K562 (cell line): ENCODE measurements at regions not wholly inside any gene's neighbourhood (a gene's known extent, or its start where the extent isn't known, plus 50 kb on each side); places are given as distances from the start of the nearest gene placed in this dataset.

Experiments
- EP300 ChIP-seq: IDR thresholded peaks from 2 replicates; pipeline ENCODE4 v1.6.1; 2012; ENCODE audit warnings: low read length, improper control_type of control experiment
- KDM2B ChIP-seq: fragments of 250-450 bp; sonication (Bioruptor Pico); IDR thresholded peaks from 2 replicates; pipeline ENCODE4 v1.8.0; 2021; ENCODE audit warnings: mild to moderate bottlenecking, moderate library complexity
- KLF13 ChIP-seq: fragments of 450-650 bp; IDR thresholded peaks from 2 replicates; pipeline ENCODE4 v1.6.1; 2016; ENCODE audit warnings: missing genetic modification characterization, low read depth, mild to moderate bottlenecking, missing compliant biosample characterization, moderate library complexity, borderline replicate concordance
- NFRKB ChIP-seq: fragments of 450-650 bp; IDR thresholded peaks from 2 replicates; pipeline ENCODE4 v1.6.1; 2016; ENCODE audit warnings: low read depth
- POU5F1 ChIP-seq: fragments of 150-350 bp; IDR thresholded peaks from 2 replicates; pipeline ENCODE4 v1.6.1; 2014; ENCODE audit warnings: borderline replicate concordance, low read length, low read depth, mild to moderate bottlenecking; ENCODE audit not compliant: partially characterized antibody
- SP1 ChIP-seq: sonication (generic); formaldehyde crosslinking; IDR thresholded peaks from 2 replicates; pipeline ENCODE4 v1.8.1; 2022; ENCODE audit warnings: mild to moderate bottlenecking, missing genetic modification reagents
- YY1 ChIP-seq, 3 experiments: IDR thresholded peaks; 2 replicates each; pipeline ENCODE4 v1.6.1; 2011; ENCODE audit warnings: low read length in 2 of 3, mild to moderate bottlenecking in 2 of 3, moderate library complexity in 2 of 3, borderline replicate concordance in 1 of 3, control low read depth in 1 of 3, low read depth in 1 of 3; ENCODE audit not compliant: insufficient read depth in 3 of 3, insufficient replicate concordance in 2 of 3, control insufficient read depth in 1 of 3, insufficient read length in 1 of 3; ENCODE audit errors: extremely low read depth in 1 of 3
- ZNF197 ChIP-seq: fragments of 200-800 bp; sonication (Bioruptor generic); IDR thresholded peaks from 2 replicates; pipeline ENCODE4 v1.6.1; 2016; ENCODE audit warnings: low read depth, missing genetic modification characterization, missing compliant biosample characterization
- TF ChIP-seq, protein P1 (sequence below), 2 experiments: fragments of 450-650 bp in 1 of 2; sonication (generic) in 1 of 2; formaldehyde crosslinking in 1 of 2; IDR thresholded peaks; 2 replicates each; pipeline versions ENCODE4 v1.7.1 to v1.9.0; 2016 to 2022; ENCODE audit warnings: inconsistent platforms in 1 of 2, mild to moderate bottlenecking in 1 of 2, missing genetic modification reagents in 1 of 2

GRCh38 chr6:113115196-113115595 is 741.9 kb upstream of the MARCKS start:
- TF ChIP-seq KDM2B (CRISPR knock-in tag) (no peak), EP300 (no peak), KLF13 (tag) (no peak), ZNF197 (CRISPR knock-in tag) (no peak), NFRKB (no peak), SP1 (CRISPR knock-in tag) (no peak), POU5F1 (no peak), YY1 (IDR thresholded peaks at IDR 0.05; ENCODE audit: borderline replicate concordance in 1 of 3, control insufficient read depth in 1 of 3, extremely low read depth in 1 of 3, insufficient read depth in 3 of 3, insufficient read length in 1 of 3, insufficient replicate concordance in 2 of 3, low read depth in 1 of 3, low read length in 2 of 3) (no peak)
- TF ChIP-seq, protein P1, sequence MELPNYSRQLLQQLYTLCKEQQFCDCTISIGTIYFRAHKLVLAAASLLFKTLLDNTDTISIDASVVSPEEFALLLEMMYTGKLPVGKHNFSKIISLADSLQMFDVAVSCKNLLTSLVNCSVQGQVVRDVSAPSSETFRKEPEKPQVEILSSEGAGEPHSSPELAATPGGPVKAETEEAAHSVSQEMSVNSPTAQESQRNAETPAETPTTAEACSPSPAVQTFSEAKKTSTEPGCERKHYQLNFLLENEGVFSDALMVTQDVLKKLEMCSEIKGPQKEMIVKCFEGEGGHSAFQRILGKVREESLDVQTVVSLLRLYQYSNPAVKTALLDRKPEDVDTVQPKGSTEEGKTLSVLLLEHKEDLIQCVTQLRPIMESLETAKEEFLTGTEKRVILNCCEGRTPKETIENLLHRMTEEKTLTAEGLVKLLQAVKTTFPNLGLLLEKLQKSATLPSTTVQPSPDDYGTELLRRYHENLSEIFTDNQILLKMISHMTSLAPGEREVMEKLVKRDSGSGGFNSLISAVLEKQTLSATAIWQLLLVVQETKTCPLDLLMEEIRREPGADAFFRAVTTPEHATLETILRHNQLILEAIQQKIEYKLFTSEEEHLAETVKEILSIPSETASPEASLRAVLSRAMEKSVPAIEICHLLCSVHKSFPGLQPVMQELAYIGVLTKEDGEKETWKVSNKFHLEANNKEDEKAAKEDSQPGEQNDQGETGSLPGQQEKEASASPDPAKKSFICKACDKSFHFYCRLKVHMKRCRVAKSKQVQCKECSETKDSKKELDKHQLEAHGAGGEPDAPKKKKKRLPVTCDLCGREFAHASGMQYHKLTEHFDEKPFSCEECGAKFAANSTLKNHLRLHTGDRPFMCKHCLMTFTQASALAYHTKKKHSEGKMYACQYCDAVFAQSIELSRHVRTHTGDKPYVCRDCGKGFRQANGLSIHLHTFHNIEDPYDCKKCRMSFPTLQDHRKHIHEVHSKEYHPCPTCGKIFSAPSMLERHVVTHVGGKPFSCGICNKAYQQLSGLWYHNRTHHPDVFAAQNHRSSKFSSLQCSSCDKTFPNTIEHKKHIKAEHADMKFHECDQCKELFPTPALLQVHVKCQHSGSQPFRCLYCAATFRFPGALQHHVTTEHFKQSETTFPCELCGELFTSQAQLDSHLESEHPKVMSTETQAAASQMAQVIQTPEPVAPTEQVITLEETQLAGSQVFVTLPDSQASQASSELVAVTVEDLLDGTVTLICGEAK (IDR thresholded peaks at IDR 0.05), result no peak
- TF ChIP-seq, protein P1 (CRISPR knock-in tag; IDR thresholded peaks at IDR 0.05), result no peak
